Umbilical cord (tissue), 1 donor: ENCODE measurements at regions not wholly inside any gene's neighbourhood (a gene's known extent, or its start where the extent isn't known, plus 50 kb on each side); places are given as distances from the start of the nearest gene placed in this dataset.
"Not testable (repeated sequence)": the region's sequence is repeated elsewhere in the genome, so short reads cannot be mapped to it uniquely, and the experiment has no call there.

Source experiments
- DNase-seq: peaks from one replicate; pipeline ENCODE4 v3.0.0-alpha.2; 2015; ENCODE audit warnings: low spot score

DNA sequence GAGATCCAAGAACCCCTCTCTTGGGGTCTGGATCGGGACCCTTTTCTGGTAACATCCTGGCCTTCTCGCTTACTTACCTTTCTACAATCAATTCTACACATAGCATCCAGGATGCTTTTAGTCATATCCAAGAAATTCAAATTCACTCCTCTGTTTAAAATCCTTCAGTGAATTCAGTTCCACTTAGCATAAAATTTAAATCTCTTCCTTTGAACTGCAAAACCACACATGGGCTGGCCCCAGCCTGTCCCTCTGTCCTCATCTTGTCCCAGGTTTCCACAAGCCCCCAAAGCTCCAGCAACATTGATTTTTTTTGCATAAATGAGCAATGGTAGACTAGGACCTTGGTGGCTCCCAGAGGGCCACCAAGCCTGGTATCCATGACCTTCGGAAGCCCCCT, 96.4 kb upstream of the C16orf82 start:
- DNase-seq, result no peak

DNA sequence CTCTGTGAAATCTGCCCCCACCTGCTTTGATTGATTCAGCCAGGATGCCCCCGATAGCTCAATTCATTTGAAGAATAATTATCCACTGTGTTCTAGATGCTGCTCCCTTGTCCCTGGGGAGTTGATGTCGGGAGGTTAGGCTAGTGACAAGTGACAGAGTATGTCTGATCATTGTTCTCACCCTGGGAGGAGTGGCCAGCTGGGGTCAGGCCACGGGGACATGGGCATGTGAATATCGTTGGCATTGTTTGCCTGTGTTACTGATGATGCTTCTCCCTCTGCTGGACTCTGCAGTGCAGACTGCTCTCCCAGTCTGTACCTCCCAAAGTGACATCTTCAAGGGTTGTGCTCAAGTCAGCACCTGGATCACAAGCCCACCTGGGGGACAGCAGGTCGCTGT, 89.9 kb upstream of the C16orf82 start:
- DNase-seq, result no peak

DNA sequence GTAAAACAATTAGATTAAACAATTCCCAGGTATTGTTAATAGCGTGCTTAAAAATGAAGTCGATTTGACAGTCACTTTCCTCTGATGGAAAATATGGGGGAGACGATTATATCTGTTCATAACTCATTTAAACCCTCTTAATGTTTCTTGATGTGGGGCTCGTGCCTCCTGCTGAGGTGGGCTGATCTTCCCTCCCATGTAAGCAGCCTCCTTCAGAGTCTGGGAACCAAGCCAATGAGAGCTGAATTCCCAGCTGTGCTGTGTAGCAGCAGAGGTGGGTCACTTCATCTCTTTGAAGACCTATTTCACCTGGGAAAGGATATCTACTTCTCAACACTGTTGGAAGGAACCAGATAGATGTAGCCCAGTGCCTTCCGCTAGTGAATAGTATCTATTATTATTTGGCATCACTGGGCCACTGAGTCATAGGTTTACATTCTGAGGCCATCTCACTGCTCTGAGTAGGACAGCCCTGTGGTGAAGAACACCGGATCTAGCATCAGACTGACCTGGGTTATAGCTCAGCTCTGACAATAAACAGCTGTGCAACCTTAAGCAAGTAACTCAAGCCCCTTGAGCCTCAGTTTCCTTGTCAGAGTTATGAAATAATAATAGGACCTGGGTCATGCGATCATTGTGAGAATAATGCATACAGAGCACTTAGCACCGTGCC, 85.3 kb upstream of the C16orf82 start:
- DNase-seq, result no peak

DNA sequence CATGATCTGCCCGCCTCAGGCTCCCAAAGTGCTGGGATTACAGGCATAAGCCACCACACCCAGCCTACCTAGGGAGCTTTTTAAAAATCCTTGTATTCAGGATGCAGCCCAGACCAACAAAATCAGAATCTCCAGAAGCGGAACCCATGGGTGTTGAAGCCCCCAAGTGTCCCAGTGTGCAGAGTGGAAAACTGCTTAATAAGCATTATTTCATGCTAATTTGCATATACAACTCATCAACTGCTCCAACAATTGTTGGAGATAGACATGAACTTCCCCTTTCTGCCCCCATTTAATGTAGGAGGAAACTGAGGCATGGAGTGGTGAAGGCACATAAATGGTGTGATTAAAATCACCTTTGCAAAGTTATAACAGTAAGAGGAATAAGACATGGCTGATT, 84.3 kb upstream of the C16orf82 start:
- no peak for DNase-seq

DNA sequence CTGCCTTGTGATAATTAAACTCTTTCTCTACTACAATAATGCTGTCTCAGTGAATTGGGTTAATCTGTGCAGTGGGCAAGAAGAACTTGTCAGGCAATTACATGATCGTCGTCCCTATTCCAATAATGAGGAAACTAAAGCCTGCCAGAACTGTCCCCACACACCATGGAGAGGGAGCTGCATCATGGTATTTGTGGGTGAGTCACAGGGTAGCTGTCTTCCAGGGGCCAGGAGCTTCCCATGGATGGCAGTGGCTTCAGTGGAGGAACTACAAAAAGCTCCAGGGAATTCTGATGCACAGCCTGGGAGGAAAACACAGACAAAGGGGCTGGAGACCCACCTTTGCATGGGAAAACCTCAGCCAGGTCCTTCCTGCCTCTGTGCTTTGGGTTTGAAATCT, 83.3 kb upstream of the C16orf82 start:
- DNase-seq, result no peak

DNA sequence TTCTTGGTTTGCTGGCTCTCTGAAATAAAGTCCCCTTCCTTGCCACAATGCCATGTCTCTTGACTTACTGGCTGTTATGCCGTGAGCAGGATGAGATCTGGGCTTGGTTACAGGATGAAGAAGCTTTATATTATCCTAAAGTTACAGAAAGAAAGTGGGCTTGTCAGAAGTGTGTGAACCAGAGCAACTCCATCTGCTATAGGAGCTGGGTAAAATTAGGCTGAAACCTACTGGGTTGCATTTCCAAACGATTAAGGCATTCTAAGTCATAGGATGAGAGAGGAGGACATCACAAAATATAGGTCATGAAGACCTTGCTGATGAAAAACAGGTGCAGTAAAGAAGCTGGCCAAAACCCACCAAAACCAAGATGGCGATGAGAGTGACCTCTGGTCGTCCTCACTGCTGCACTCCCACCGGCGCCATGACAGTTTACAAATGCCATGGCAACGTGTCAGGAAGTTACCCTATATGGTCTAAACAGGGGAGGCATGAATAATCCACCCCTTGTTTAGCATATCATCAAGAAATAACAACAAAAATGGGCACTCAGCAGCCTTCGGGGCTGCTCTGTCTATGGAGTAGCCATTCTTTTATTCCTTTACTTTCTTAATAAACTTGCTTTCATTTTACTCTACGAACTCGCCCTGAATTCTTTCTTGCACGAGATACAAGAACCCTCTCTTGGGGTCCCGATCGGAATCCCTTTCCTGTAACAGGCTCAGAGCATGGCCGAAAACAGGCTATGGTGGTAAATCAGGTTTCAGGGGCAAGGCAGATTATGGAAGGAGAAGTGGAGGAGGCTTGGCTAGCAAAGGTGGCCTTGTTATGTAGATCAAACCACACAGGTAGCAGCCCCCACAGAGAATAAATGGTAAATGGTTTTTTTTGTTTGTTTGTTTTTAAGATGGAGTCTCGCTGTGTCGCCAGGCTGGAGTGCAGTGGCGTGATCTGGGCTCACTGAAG, 81.3 kb upstream of the C16orf82 start:
- DNase-seq, result no peak

DNA sequence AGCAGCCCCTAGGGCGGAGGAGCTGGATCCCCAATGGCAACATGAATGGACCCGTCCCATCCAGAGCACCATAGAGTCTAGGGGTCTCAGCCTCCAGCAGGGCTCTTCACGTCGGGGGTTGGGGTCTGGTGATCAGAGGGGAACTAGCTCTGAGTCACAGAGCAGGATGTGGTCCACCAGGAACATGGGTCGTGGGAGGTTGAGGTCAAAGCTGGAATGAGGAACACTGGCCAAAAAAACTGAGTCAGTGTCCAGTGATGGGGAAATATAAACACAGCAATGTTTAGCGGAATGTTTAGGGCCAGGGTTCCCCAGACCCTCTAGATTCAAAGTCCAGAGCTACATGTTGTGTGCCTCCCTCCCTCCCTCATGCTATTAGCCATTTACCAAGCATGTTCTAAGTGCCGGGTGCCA, 79.1 kb upstream of the C16orf82 start:
- DNase-seq, result no peak

DNA sequence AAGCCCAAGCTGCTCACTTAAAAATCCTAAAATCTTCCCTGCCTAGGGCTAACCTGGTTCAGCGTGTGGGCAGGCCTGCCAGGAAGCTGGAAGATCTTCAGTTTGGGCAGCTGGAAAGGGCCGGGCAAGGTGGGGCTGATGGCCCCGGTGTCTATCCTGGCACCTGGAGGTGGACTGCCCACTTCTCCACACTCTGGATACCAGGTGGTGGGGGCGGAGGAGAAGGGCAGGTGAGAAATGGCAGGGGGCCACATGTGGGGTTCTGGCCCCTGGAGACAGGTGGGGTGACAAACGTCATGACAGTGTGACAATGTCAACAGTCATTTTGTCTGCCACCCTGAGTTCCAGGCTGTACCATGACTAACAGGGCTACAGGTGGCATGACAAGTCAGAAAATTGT, 78.5 kb upstream of the C16orf82 start:
- DNase-seq, result no peak

DNA sequence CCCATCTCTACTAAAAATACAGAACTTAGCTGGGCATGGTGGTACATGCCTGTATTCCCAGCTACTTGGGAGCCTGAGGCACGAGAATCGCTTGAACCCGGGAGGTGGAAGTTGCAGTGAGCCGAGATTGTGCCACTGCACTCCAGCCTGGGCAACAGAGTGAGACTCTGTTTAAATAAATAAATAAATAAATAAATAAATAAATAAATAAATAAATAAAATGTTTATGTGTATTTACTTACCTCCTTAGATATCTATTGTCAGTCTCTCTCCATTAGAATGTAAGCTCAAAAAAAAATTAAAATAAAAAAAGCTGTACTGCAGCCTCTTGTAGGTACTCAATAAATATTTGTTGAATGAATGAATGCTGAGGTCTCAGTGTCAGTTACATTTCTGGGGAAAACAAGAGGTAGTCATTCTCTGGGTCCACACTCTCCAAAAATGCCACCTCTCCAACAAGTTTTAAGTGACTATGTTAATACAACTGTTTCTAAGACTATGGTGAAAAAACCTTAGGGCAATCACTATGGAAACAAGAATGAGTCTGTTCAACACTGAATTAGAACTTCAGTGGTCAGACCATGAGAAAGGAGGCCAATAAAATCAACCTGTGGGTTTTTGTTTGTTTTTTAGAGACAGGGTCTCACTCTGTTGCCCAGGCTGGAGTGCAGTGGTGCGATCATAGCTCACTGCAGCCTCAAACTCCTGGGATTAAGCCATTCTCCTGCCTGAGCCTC, 76.2 kb upstream of the C16orf82 start:
- not testable (repeated sequence) for DNase-seq

DNA sequence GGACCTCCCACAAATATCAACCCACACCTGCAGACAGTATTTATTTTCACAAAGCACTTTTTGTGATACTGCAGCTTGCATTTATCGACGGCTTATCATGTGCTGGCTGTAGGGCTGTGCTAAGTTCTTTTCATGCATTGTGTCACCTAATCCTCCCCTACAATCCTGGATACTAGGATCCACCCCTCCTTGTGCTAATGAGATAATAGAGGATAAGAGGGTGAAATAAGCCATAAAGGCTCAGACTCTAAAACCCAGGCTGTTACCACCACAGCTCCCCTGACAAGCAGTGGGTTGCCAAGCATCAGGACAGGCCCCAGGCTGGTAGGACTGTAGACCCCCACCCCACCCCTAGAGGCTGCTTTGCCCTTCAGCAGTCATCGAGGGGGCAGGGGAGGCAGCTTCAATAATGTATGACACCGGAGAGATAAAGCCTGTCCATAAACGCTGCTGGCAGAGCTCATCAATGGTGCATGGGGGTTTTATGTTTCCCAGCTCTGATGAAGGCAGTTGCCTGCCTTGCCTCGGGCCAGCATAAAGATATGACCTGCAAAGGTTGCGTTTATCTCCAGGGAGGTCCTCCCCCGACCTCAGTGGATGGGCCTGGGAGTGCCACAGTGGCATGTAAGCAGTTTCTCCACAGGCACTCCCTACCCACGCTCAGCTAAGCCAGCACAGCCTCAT, 73.9 kb upstream of the C16orf82 start:
- DNase-seq, result no peak

DNA sequence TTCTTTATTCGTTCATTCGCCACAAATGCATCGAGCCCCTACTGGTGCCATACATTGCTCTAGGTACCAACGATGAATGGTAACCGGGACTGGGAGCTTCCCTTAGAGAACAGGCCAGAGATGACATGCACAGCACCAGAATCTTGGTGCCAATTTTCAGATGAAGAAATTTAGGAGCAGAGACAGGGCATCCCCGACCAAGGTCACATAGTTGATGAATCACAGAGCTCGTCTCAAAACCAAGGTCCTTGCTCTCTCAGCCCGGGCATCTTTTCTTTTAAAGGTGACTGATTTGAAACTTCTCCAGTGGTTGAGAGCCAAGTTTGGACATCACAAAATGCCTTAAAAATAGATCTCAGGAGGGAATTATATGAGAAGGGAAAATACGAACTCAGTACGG, 73.2 kb upstream of the C16orf82 start:
- no peak for DNase-seq

DNA sequence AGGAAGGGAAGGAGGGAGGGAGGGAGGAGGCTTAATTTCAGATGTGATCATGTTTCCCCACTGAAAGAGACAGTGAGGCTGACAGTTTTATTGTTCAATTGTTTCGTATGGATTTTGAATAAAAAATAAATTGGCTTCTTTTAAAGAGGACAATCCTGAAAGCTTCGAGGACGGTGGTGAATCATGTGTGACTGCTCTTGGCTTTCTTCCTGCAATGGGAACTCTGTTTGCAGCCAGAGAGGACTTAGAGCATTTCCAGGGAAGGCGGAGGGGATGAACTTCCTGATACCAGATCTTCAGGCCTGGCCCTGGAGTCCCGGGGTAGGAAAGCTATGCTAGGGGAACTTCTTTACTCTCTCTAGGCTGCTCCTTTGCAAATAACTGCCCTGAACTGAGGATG, 72.8 kb upstream of the C16orf82 start:
- DNase-seq, result peak; percentile 73

DNA sequence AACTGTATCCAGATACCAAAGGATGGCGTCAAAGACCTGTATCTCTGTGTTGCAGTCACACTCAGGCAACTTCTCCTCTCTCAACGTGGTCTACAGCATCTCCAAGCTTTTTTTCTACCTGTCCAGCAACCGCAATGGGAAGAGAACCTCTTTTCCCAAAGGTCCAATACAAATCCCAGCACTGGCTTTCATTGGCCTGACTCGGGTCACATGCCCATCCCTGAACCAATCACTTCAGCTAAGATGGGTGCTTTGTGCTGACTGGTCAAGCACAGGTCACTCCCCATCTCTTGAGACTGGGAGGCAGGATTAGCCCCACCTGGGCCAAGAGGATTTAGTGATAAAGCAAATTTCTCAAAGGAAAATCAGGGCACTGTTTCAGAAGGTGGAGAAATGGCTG, 71.2 kb upstream of the C16orf82 start:
- DNase-seq, result no peak

DNA sequence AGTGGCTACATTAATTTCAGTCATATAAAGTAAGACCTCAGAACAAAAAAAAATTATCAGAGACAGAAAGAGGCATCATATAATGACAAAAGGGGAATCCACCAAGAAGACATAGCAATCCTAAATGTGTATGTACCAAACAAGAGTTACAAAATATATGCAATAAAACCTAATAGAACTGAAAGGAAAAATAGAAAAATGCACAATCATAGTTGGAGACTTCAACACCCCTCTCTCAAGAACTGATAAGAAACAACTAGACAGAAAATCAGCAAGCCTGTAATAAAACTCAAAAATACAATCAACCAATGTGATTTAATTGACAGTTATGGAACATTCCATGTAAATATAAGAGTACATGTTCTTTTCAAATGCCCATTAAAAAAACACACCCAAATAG, 61.3 kb upstream of the C16orf82 start:
- DNase-seq, result no peak
